ENCODE measurements at regions not wholly inside any gene's neighbourhood (a gene's known extent, or its start where the extent isn't known, plus 50 kb on each side); places are given as distances from the start of the nearest gene placed in this dataset.

DNA sequence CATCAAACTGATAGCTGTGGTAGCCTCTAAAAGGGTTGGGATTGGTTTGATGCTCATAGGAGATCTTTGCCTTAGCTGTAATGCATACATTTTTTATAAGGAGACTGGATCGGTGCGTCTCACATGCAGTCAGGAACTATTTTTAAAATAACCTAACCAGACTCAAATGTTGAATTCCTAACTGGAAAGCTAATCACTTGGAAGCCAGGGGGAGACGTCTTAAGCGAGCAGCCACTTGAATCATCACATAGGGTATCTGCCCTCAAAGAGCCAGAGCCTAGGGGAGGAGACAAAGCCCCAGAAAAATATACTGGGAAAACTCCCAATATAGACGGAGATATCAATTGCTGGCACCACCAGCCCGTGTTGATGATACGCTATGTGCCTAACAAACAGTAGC is 61.7 kb upstream of the PUM1 start:
- no peak for TF ChIP-seq POLR2A (IDR thresholded peaks at IDR 0.05)
- DNase-seq = no peak
- Histone ChIP-seq H3K9me3 (no peaks in the 10 kb centered on the region), H3K27me3 (no peaks in the 10 kb centered on the region), H3K4me3 (no peak overlapping the region), H3K27ac (no peak overlapping the region), H3K36me3 (no peaks in the 10 kb centered on the region), H3K4me1 (peaks cover 0 to under 1% (median 0%) of the 10 kb centered on the region in 3 donors)
- WGBS, 2 donors = 70 to 86% methylated on average over 6 to 7 of the region's 7 CpGs
- intact Hi-C loops (cut with DNase I) = no loop called here

DNA sequence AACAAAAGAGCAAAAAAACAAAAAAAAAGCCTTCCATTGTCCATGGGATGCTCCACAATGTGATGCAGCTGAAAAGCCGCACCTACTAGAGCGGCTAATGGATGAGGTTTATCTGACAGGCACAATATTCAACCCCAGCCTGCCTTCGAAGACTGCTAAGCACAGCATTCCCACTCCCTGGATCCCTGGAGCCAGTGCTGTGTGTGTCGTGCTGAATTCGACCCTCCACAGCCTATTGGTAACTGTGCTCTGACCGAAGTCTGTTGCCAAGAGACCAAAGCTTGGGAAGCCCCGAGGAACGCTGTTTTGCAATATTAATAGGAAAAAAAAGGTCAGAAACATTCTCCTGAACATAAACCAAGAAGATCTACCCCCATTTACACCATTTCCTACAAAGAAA is 57.2 kb upstream of the PUM1 start:
- TF ChIP-seq POLR2A (IDR thresholded peaks at IDR 0.05) = no peak
- TF ChIP-seq, protein P1, sequence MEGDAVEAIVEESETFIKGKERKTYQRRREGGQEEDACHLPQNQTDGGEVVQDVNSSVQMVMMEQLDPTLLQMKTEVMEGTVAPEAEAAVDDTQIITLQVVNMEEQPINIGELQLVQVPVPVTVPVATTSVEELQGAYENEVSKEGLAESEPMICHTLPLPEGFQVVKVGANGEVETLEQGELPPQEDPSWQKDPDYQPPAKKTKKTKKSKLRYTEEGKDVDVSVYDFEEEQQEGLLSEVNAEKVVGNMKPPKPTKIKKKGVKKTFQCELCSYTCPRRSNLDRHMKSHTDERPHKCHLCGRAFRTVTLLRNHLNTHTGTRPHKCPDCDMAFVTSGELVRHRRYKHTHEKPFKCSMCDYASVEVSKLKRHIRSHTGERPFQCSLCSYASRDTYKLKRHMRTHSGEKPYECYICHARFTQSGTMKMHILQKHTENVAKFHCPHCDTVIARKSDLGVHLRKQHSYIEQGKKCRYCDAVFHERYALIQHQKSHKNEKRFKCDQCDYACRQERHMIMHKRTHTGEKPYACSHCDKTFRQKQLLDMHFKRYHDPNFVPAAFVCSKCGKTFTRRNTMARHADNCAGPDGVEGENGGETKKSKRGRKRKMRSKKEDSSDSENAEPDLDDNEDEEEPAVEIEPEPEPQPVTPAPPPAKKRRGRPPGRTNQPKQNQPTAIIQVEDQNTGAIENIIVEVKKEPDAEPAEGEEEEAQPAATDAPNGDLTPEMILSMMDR (IDR thresholded peaks at IDR 0.05) = no peak
- H3K36me3 ChIP-seq = no peaks in the 10 kb centered on the region
- 49 to 73% methylated on average over 7 to 8 of the region's 8 CpGs for WGBS, 2 donors
- peaks cover 0 to 31% (median 9%) of the 10 kb centered on the region in 3 donors for H3K4me1 ChIP-seq
- H3K27ac ChIP-seq = no peak overlapping the region
- H3K27me3 ChIP-seq = no peaks in the 10 kb centered on the region
- H3K9me3 ChIP-seq = no peaks in the 10 kb centered on the region
- no peak for DNase-seq
- intact Hi-C loops (cut with DNase I) = no loop called here
- no peak overlapping the region for H3K4me3 ChIP-seq

DNA sequence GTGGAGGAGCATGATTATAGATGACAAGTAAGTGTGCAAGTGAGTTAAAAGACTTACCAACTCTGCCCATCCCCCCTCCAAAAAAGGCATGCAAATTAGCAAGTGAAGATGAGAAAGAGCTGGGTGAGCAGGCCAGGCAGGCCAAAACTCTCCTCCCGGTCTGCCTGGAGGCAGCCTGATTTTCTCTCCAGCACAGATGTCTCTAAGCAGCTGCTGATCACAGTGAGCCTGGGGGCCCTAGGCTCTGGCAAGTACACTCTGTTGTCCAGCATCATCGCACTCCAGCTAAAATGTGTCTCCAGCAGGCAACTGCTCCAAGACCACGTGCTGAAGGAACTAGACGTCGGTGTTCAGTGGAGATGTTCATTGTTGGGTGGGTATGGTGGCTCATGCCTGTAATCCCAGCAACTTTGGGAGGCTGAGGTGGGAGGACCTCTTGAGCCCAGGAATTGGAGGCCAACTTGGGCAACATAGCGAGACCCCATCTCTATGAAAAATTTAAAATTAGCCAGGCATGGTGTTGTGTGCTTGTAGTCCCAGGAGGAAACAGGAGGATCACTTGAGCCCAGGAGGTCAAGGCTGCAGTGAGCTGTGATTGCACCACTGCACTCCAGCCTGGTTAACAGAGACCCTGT is 56.7 kb upstream of the PUM1 start:
- TF ChIP-seq POLR2A (IDR thresholded peaks at IDR 0.05) = no peak
- TF ChIP-seq, protein P1 (IDR thresholded peaks at IDR 0.05) = no peak
- 60 to 66% methylated on average over 3 to 4 of the region's 6 CpGs for whole genome bisulfite sequencing, 2 donors
- Histone ChIP-seq H3K27me3 (no peaks in the 10 kb centered on the region), H3K4me3 (no peak overlapping the region), H3K36me3 (no peaks in the 10 kb centered on the region), H3K4me1 (peaks cover 0 to 31% (median 9%) of the 10 kb centered on the region in 3 donors), H3K27ac (no peak overlapping the region), H3K9me3 (no peaks in the 10 kb centered on the region)
- intact Hi-C loops (cut with DNase I) = no loop called here
- DNase-seq = no peak

DNA sequence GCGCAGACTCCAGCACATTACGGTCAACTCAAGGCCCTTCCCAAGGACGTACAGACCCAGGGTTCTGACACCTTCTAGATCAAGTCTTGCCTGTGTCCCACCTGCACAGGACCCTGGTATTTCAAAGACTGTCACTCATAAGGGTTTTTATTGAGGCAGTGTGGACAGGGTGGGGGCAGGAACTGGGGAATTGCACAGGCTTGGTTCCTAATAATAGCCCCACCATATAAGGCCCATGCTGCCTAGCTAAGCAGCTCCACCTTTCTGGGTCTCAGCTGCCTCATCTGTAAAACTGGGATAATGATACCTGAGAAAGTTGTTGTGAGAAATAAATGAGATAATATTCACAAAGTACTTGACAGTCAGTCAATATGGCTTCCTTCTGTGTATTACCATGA is 55.3 kb upstream of the PUM1 start:
- Histone ChIP-seq H3K27ac (peak overlapping the region in 3 of 4 donors; percentile 55 to 65 (median 57)), H3K4me3 (no peak overlapping the region), H3K36me3 (no peaks in the 10 kb centered on the region), H3K9me3 (no peaks in the 10 kb centered on the region), H3K4me1 (peaks cover 0 to 31% (median 9%) of the 10 kb centered on the region in 3 donors), H3K27me3 (no peaks in the 10 kb centered on the region)
- DNase-seq = no peak
- WGBS, 2 donors = 83% methylated on average over 3 of the region's 3 CpGs; no CpG with 5 or more reads in 1 of the 2 donors
- TF ChIP-seq, protein P1 (IDR thresholded peaks at IDR 0.05) = no peak
- no peak for TF ChIP-seq POLR2A (IDR thresholded peaks at IDR 0.05)
- intact Hi-C loops (cut with DNase I) = no loop called here

DNA sequence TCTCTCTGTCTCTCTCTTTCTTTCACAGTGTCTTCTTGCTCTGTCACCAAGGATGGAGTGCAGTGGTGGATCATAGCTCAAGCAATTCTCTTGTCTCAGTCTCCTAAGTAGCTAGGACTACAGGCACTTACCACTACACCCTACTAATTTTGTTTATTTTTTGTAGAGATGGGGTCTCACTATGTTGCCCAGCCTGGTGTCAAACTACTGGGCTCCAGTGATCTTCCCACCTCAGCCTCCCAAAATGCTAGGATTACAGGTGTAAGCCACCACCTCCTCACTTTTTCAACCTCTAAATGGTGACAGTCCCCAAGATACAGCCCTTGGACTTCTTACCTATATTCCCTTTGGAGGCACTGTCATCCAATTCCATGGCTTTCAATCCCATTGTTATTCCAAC is 50.5 kb upstream of the PUM1 start:
- DNase-seq = no peak
- Histone ChIP-seq H3K4me1 (peaks cover 0 to 34% (median 18%) of the 10 kb centered on the region in 3 donors), H3K4me3 (no peak overlapping the region), H3K27ac (no peak overlapping the region), H3K27me3 (peaks cover 0 to 6% (median 0%) of the 10 kb centered on the region in 4 donors), H3K9me3 (no peaks in the 10 kb centered on the region), H3K36me3 (no peaks in the 10 kb centered on the region)
- intact Hi-C loops (cut with DNase I) = no loop called here
- no peak for TF ChIP-seq POLR2A (IDR thresholded peaks at IDR 0.05)
- TF ChIP-seq, protein P1 (IDR thresholded peaks at IDR 0.05) = no peak

All from esophagus squamous epithelium (tissue), 5 donors.